ENCODE measurements at regions not wholly inside any gene's neighbourhood (a gene's known extent, or its start where the extent isn't known, plus 50 kb on each side); places are given as distances from the start of the nearest gene placed in this dataset.

GRCh38 chr16:6970171-6970857, 362.3 kb upstream of the RBFOX1 start:
- H3K9ac ChIP-seq (ENCODE audit: low read length in 2 of 2), result no peak overlapping the region
- H3K9me3 ChIP-seq (ENCODE audit: control insufficient read depth in 2 of 2, low read length in 2 of 2), result no peaks in the 10 kb centered on the region
- H3K36me3 ChIP-seq (ENCODE audit: control insufficient read depth in 2 of 2, insufficient read depth in 2 of 2, low read length in 2 of 2), result no peaks in the 10 kb centered on the region
- H3K4me1 ChIP-seq (ENCODE audit: control insufficient read depth, insufficient read depth, low read length), result no peaks in the 10 kb centered on the region
- H3K27me3 ChIP-seq (ENCODE audit: control insufficient read depth in 1 of 2, insufficient read depth in 2 of 2, low read length in 2 of 2), result no peaks in the 10 kb centered on the region
- H3K27ac ChIP-seq (ENCODE audit: low read length), result no peak overlapping the region
- H3K4me3 ChIP-seq (ENCODE audit: low read length in 2 of 2), result no peak overlapping the region

- Histone ChIP-seq H3K9ac (ENCODE audit: low read length in 2 of 2) (no peak overlapping the region), H3K4me1 (ENCODE audit: control insufficient read depth, insufficient read depth, low read length) (no peaks in the 10 kb centered on the region), H3K27me3 (ENCODE audit: control insufficient read depth in 1 of 2, insufficient read depth in 2 of 2, low read length in 2 of 2) (no peaks in the 10 kb centered on the region), H3K36me3 (ENCODE audit: control insufficient read depth in 2 of 2, insufficient read depth in 2 of 2, low read length in 2 of 2) (no peaks in the 10 kb centered on the region), H3K9me3 (ENCODE audit: control insufficient read depth in 2 of 2, low read length in 2 of 2) (no peaks in the 10 kb centered on the region), H3K27ac (ENCODE audit: low read length) (no peak overlapping the region), H3K4me3 (ENCODE audit: low read length in 2 of 2) (no peak overlapping the region)
Measured at GRCh38 chr16:6969594-6969993, 363.1 kb upstream of the RBFOX1 start.

GRCh38 chr16:6967796-6968320, 364.8 kb upstream of the RBFOX1 start:
- no peaks in the 10 kb centered on the region for H3K27me3 ChIP-seq (ENCODE audit: control insufficient read depth in 1 of 2, insufficient read depth in 2 of 2, low read length in 2 of 2)
- no peak overlapping the region for H3K27ac ChIP-seq (ENCODE audit: low read length)
- H3K36me3 ChIP-seq (ENCODE audit: control insufficient read depth in 2 of 2, insufficient read depth in 2 of 2, low read length in 2 of 2), result no peaks in the 10 kb centered on the region
- no peak overlapping the region for H3K9ac ChIP-seq (ENCODE audit: low read length in 2 of 2)
- no peaks in the 10 kb centered on the region for H3K4me1 ChIP-seq (ENCODE audit: control insufficient read depth, insufficient read depth, low read length)
- no peaks in the 10 kb centered on the region for H3K9me3 ChIP-seq (ENCODE audit: control insufficient read depth in 2 of 2, low read length in 2 of 2)
- H3K4me3 ChIP-seq (ENCODE audit: low read length in 2 of 2), result no peak overlapping the region

- Histone ChIP-seq H3K4me1 (ENCODE audit: control insufficient read depth, insufficient read depth, low read length) (no peaks in the 10 kb centered on the region), H3K27ac (ENCODE audit: low read length) (no peak overlapping the region), H3K9me3 (ENCODE audit: control insufficient read depth in 2 of 2, low read length in 2 of 2) (no peaks in the 10 kb centered on the region), H3K27me3 (ENCODE audit: control insufficient read depth in 1 of 2, insufficient read depth in 2 of 2, low read length in 2 of 2) (no peaks in the 10 kb centered on the region), H3K9ac (ENCODE audit: low read length in 2 of 2) (no peak overlapping the region), H3K36me3 (ENCODE audit: control insufficient read depth in 2 of 2, insufficient read depth in 2 of 2, low read length in 2 of 2) (no peaks in the 10 kb centered on the region), H3K4me3 (ENCODE audit: low read length in 2 of 2) (no peak overlapping the region)
Measured at GRCh38 chr16:6966925-6967324, 365.7 kb upstream of the RBFOX1 start.

- H3K9me3 ChIP-seq (ENCODE audit: control insufficient read depth in 2 of 2, low read length in 2 of 2), result no peaks in the 10 kb centered on the region
- H3K27ac ChIP-seq (ENCODE audit: low read length), result no peak overlapping the region
- no peaks in the 10 kb centered on the region for H3K27me3 ChIP-seq (ENCODE audit: control insufficient read depth in 1 of 2, insufficient read depth in 2 of 2, low read length in 2 of 2)
- H3K36me3 ChIP-seq (ENCODE audit: control insufficient read depth in 2 of 2, insufficient read depth in 2 of 2, low read length in 2 of 2), result no peaks in the 10 kb centered on the region
- H3K9ac ChIP-seq (ENCODE audit: low read length in 2 of 2), result no peak overlapping the region
- no peaks in the 10 kb centered on the region for H3K4me1 ChIP-seq (ENCODE audit: control insufficient read depth, insufficient read depth, low read length)
- H3K4me3 ChIP-seq (ENCODE audit: low read length in 2 of 2), result no peak overlapping the region
Measured at GRCh38 chr16:6964679-6965078, 368.0 kb upstream of the RBFOX1 start.

- no peaks in the 10 kb centered on the region for H3K36me3 ChIP-seq (ENCODE audit: control insufficient read depth in 2 of 2, insufficient read depth in 2 of 2, low read length in 2 of 2)
- no peaks in the 10 kb centered on the region for H3K9me3 ChIP-seq (ENCODE audit: control insufficient read depth in 2 of 2, low read length in 2 of 2)
- no peaks in the 10 kb centered on the region for H3K4me1 ChIP-seq (ENCODE audit: control insufficient read depth, insufficient read depth, low read length)
- H3K27me3 ChIP-seq (ENCODE audit: control insufficient read depth in 1 of 2, insufficient read depth in 2 of 2, low read length in 2 of 2), result no peaks in the 10 kb centered on the region
- H3K9ac ChIP-seq (ENCODE audit: low read length in 2 of 2), result no peak overlapping the region
- H3K4me3 ChIP-seq (ENCODE audit: low read length in 2 of 2), result no peak overlapping the region
- no peak overlapping the region for H3K27ac ChIP-seq (ENCODE audit: low read length)
Measured at GRCh38 chr16:6961704-6962103, 370.9 kb upstream of the RBFOX1 start.

GRCh38 chr16:6958184-6958583, 374.5 kb upstream of the RBFOX1 start:
- H3K36me3 ChIP-seq (ENCODE audit: control insufficient read depth in 2 of 2, insufficient read depth in 2 of 2, low read length in 2 of 2), result no peaks in the 10 kb centered on the region
- H3K9me3 ChIP-seq (ENCODE audit: control insufficient read depth in 2 of 2, low read length in 2 of 2), result no peaks in the 10 kb centered on the region
- no peaks in the 10 kb centered on the region for H3K27me3 ChIP-seq (ENCODE audit: control insufficient read depth in 1 of 2, insufficient read depth in 2 of 2, low read length in 2 of 2)
- H3K4me3 ChIP-seq (ENCODE audit: low read length in 2 of 2), result no peak overlapping the region
- no peak overlapping the region for H3K9ac ChIP-seq (ENCODE audit: low read length in 2 of 2)
- no peaks in the 10 kb centered on the region for H3K4me1 ChIP-seq (ENCODE audit: control insufficient read depth, insufficient read depth, low read length)
- no peak overlapping the region for H3K27ac ChIP-seq (ENCODE audit: low read length)

- Histone ChIP-seq H3K27me3 (ENCODE audit: control insufficient read depth in 1 of 2, insufficient read depth in 2 of 2, low read length in 2 of 2) (no peaks in the 10 kb centered on the region), H3K4me1 (ENCODE audit: control insufficient read depth, insufficient read depth, low read length) (no peaks in the 10 kb centered on the region), H3K36me3 (ENCODE audit: control insufficient read depth in 2 of 2, insufficient read depth in 2 of 2, low read length in 2 of 2) (no peaks in the 10 kb centered on the region), H3K9me3 (ENCODE audit: control insufficient read depth in 2 of 2, low read length in 2 of 2) (no peaks in the 10 kb centered on the region), H3K27ac (ENCODE audit: low read length) (no peak overlapping the region), H3K4me3 (ENCODE audit: low read length in 2 of 2) (no peak overlapping the region), H3K9ac (ENCODE audit: low read length in 2 of 2) (no peak overlapping the region)
Measured at GRCh38 chr16:6957681-6958080, 375.0 kb upstream of the RBFOX1 start.

GRCh38 chr16:6956511-6956910, 376.1 kb upstream of the RBFOX1 start:
- Histone ChIP-seq H3K9ac (ENCODE audit: low read length in 2 of 2) (no peak overlapping the region), H3K4me3 (ENCODE audit: low read length in 2 of 2) (no peak overlapping the region), H3K36me3 (ENCODE audit: control insufficient read depth in 2 of 2, insufficient read depth in 2 of 2, low read length in 2 of 2) (no peaks in the 10 kb centered on the region), H3K27ac (ENCODE audit: low read length) (no peak overlapping the region), H3K9me3 (ENCODE audit: control insufficient read depth in 2 of 2, low read length in 2 of 2) (no peaks in the 10 kb centered on the region), H3K4me1 (ENCODE audit: control insufficient read depth, insufficient read depth, low read length) (no peaks in the 10 kb centered on the region), H3K27me3 (ENCODE audit: control insufficient read depth in 1 of 2, insufficient read depth in 2 of 2, low read length in 2 of 2) (no peaks in the 10 kb centered on the region)

- Histone ChIP-seq H3K27ac (ENCODE audit: low read length) (no peak overlapping the region), H3K36me3 (ENCODE audit: control insufficient read depth in 2 of 2, insufficient read depth in 2 of 2, low read length in 2 of 2) (no peaks in the 10 kb centered on the region), H3K9ac (ENCODE audit: low read length in 2 of 2) (no peak overlapping the region), H3K4me3 (ENCODE audit: low read length in 2 of 2) (no peak overlapping the region), H3K27me3 (ENCODE audit: control insufficient read depth in 1 of 2, insufficient read depth in 2 of 2, low read length in 2 of 2) (no peaks in the 10 kb centered on the region), H3K4me1 (ENCODE audit: control insufficient read depth, insufficient read depth, low read length) (no peaks in the 10 kb centered on the region), H3K9me3 (ENCODE audit: control insufficient read depth in 2 of 2, low read length in 2 of 2) (no peaks in the 10 kb centered on the region)
Measured at GRCh38 chr16:6955303-6955702, 377.3 kb upstream of the RBFOX1 start.

GRCh38 chr16:6949240-6949639, 383.4 kb upstream of the RBFOX1 start:
- no peaks in the 10 kb centered on the region for H3K4me1 ChIP-seq (ENCODE audit: control insufficient read depth, insufficient read depth, low read length)
- H3K27me3 ChIP-seq (ENCODE audit: control insufficient read depth in 1 of 2, insufficient read depth in 2 of 2, low read length in 2 of 2), result no peaks in the 10 kb centered on the region
- H3K36me3 ChIP-seq (ENCODE audit: control insufficient read depth in 2 of 2, insufficient read depth in 2 of 2, low read length in 2 of 2), result no peaks in the 10 kb centered on the region
- H3K27ac ChIP-seq (ENCODE audit: low read length), result no peak overlapping the region
- H3K4me3 ChIP-seq (ENCODE audit: low read length in 2 of 2), result no peak overlapping the region
- peaks cover 3% of the 10 kb centered on the region in 2 donors for H3K9me3 ChIP-seq (ENCODE audit: control insufficient read depth in 2 of 2, low read length in 2 of 2)
- H3K9ac ChIP-seq (ENCODE audit: low read length in 2 of 2), result no peak overlapping the region
